ENCODE measurements at regions not wholly inside any gene's neighbourhood (a gene's known extent, or its start where the extent isn't known, plus 50 kb on each side); places are given as distances from the start of the nearest gene placed in this dataset.

DNA sequence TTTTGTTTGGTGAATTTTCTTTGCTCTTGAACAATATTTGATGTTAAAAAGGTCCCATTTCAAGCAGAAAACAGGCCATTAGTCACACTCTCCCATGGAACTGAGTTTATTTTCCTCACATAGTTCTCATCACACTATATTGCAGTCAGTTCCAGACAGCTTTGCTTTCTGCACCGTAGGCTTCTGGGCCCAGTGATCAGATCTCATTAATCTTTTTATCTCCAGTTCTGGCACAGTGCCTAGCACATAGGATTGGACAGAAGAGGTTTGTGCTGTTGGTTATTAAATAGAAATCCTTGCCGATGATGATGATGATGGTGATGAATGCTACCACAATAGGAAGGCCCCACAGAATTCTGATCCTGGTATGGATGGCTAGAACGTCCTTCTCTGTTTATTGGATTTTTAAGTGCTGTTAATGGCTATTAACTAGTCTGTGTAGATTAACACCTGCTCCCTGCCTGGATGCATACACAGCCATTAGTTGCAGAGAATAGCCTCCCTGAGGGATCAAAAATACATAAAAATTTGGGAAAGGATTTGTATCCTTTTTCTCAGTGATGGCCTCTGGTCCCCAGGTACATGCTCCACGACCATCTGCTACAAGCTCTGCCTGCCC is 52.0 kb upstream of the NTRK2 start:
- DNase-seq (ENCODE audit: low read depth), result peak; percentile 28
- no peak overlapping the region for H3K4me3 ChIP-seq (ENCODE audit: low read depth, low read length)
- TF ChIP-seq, protein P1, sequence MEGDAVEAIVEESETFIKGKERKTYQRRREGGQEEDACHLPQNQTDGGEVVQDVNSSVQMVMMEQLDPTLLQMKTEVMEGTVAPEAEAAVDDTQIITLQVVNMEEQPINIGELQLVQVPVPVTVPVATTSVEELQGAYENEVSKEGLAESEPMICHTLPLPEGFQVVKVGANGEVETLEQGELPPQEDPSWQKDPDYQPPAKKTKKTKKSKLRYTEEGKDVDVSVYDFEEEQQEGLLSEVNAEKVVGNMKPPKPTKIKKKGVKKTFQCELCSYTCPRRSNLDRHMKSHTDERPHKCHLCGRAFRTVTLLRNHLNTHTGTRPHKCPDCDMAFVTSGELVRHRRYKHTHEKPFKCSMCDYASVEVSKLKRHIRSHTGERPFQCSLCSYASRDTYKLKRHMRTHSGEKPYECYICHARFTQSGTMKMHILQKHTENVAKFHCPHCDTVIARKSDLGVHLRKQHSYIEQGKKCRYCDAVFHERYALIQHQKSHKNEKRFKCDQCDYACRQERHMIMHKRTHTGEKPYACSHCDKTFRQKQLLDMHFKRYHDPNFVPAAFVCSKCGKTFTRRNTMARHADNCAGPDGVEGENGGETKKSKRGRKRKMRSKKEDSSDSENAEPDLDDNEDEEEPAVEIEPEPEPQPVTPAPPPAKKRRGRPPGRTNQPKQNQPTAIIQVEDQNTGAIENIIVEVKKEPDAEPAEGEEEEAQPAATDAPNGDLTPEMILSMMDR (IDR thresholded peaks at IDR 0.05; ENCODE audit: control insufficient read depth, extremely low read depth, insufficient read depth), result no peak
